Activated naive CD4-positive, alpha-beta T cell treated with anti-CD3 and anti-CD28 coated beads, Interleukin-2, amount 50 U/mL, for 72 hours (primary cell): ENCODE measurements at regions not wholly inside any gene's neighbourhood (a gene's known extent, or its start where the extent isn't known, plus 50 kb on each side); places are given as distances from the start of the nearest gene placed in this dataset.

Experiments used
- ATAC-seq, 2 donors: fragments of 150-1000 bp; cut with Tn5 transposase; 2 replicates each; pipeline ENCODE4 v1.10.0; 2021; ENCODE audit warnings: mild to moderate bottlenecking in 2 of 2, moderate library complexity in 2 of 2
- DNase-seq, 2 donors: peaks; one replicate each; pipeline ENCODE4 v3.0.0; 2021 to 2022; ENCODE audit warnings: low spot score in 2 of 2
- H3K27ac Mint-ChIP-seq, 2 donors: one replicate each; pipeline ENCODE4 v1.8.0; 2022; ENCODE audit warnings: mild to moderate bottlenecking in 2 of 2, mixed read lengths in 2 of 2
- H3K36me3 Mint-ChIP-seq, 2 donors: one replicate each; pipeline ENCODE4 v1.8.0; 2022; ENCODE audit warnings: mixed read lengths in 2 of 2
- H3K9me3 Mint-ChIP-seq, 2 donors: one replicate each; pipeline ENCODE4 v1.8.0; 2022; ENCODE audit warnings: mixed read lengths in 2 of 2

DNA sequence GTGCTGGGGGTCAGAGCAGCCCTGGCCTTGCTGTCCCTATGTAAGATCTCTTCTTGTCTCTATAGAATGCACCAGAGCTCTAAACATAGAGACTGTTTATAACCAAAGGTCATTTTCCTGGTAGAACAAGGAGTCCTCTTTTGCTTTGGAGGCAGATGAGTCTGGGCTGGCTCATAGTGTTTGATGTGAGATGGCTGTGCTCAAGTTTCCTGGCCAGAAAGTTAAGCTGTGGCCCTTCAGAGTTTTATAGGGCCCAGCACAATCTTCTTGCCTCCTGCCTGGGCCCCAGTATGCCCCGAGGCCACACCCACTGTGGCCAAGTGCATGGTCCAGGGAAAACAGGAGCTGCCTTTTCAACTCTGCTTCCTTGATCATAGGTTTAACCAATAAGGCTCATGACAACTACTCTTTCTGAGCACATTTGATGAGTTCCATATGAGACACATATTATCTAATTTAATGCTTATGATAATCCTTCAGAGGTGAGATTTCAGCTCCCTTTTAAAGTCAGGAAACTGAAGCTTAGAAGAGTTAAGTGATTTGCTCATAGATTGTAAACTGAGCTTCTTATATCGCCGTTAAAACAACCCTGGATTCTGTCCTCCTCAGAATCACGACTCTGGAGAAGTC, 66.3 kb downstream of the MYCN start:
- Mint-ChIP-seq H3K36me3 (no peaks in the 10 kb centered on the region), H3K27ac (no peak overlapping the region), H3K9me3 (no peaks in the 10 kb centered on the region)
- DNase-seq (no peak), ATAC-seq (no peak)

DNA sequence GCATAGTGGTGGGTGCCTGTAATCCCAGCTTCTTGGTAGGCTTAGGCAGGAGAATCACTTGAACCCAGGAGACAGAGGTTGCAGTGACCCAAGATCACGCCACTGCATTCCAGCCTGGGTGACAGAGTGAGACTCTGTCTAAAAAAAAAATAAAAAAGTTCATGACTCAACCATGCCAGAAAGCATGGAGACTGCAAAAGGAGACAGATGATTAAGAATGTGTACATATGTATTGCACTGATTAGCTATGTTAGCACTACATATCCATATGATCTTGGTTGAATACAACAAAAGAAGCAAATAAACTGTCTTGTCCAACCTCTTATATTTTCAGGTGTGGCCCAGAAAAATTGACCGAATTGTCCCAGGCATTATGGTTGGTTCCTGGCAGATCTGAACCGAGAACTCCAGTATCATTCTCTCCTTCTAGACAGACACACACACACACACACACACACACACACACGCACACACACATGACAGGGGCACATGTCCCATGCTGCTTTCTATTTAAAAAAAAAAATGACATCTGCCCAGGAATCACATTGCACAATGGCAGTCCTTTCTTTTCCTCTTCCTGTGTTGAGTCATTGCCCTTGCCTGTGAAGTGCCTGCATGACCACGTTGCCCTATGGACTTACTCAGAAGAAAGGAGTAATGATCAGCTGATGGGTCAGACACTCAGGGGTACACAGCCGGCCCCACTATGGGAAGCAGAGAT, 65.6 kb downstream of the MYCN start:
- peak in 1 of 2 donors; percentile 74 for ATAC-seq
- DNase-seq: no peak
- H3K27ac Mint-ChIP-seq: no peak overlapping the region
- no peaks in the 10 kb centered on the region for H3K36me3 Mint-ChIP-seq
- H3K9me3 Mint-ChIP-seq: no peaks in the 10 kb centered on the region

DNA sequence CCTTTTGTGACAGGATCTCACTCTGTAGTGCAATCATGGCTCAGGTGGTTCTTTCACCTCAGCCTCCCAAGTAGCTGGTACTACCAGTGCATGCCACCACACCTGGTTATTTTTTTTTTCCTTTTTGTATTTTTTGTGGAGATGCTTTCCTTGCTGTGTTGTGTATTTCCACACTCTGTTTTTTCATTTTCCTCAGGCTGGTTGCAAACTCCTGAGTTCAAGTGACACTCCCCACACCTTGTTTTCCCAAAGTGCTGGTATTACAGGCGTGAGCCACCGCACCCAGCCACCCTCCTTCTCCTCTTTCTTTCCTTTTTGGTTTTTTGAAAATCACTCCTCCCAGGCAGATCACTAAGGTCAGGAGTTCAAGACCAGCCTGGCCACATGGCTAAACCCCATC, 65.0 kb downstream of the MYCN start:
- H3K9me3 Mint-ChIP-seq: no peaks in the 10 kb centered on the region
- ATAC-seq (no peak), DNase-seq (no peak)
- H3K36me3 Mint-ChIP-seq: no peaks in the 10 kb centered on the region
- H3K27ac Mint-ChIP-seq: no peak overlapping the region

- Mint-ChIP-seq H3K9me3 (no peaks in the 10 kb centered on the region), H3K36me3 (no peaks in the 10 kb centered on the region), H3K27ac (no peak overlapping the region)
- ATAC-seq (no peak), DNase-seq (no peak)
Measured at GRCh38 chr2:16003809-16004208, 63.5 kb downstream of the MYCN start.

DNA sequence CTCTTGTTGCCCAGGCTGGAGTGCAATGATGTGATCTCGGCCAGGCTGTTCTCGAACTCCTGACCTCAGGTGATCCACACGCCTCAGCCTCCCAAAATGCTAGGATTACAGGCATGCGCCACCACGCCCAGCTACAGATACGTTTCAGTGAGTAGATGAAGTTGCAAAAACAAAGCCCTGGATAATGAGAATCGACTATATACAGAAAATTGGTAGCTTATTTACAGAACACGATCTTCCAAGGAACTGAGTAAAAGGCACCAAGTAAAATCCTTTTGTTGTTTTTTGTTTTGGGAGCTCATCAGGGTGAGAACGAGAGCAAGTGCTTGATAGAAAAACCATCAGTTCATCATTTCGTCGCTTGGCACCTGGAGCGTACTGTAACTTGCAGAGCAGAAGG, 62.8 kb downstream of the MYCN start:
- ATAC-seq (no peak), DNase-seq (no peak)
- H3K27ac Mint-ChIP-seq: no peak overlapping the region
- H3K9me3 Mint-ChIP-seq: no peaks in the 10 kb centered on the region
- no peaks in the 10 kb centered on the region for H3K36me3 Mint-ChIP-seq

DNA sequence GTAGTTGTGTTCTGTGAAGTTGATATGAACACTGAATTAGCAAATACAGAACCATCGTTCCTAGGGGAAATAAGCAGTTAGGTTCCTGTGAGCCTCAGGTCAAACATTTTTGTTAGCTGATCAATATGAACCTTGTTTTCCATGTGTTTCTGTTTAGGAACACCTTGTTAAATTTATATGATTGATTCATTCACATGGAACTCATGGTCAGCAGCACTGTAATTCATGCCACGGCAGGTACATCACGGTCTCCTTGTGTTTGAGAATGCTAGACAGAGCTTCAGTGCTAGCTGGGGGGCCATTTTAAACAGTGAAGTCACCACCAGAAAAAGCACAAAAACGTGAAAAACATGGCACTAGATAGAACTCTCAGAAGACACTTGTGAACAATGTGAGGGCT, 62.2 kb downstream of the MYCN start:
- Mint-ChIP-seq H3K9me3 (no peaks in the 10 kb centered on the region), H3K27ac (no peak overlapping the region), H3K36me3 (no peaks in the 10 kb centered on the region)
- ATAC-seq (no peak), DNase-seq (no peak)

- H3K27ac Mint-ChIP-seq: no peak overlapping the region
- no peak for ATAC-seq
Measured at GRCh38 chr2:16002144-16002543, 61.8 kb downstream of the MYCN start.

DNA sequence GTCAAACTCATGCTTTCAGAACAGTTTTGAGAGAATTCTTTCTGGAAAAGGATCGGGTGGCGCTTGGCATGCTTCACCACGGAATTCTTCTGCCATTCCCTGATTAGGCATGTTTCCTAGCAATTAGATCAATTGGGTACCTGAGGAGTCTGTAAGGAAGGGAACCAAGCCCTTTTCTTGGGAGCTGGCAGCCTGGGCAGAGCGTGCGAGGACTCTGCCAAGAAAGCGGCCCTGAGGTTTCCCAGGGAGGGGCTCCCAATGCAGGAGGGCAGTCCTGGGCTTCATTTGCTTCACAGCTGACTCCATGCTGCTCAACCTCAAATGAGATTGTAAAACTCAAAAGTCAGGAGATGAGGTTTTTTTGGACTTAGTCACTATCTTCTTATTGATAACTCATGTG, 60.3 kb downstream of the MYCN start:
- DNase-seq (no peak), ATAC-seq (no peak)
- no peaks in the 10 kb centered on the region for H3K9me3 Mint-ChIP-seq
- H3K36me3 Mint-ChIP-seq: no peaks in the 10 kb centered on the region
- H3K27ac Mint-ChIP-seq: no peak overlapping the region

More at GRCh38 chr2:16002144-16002543, 61.8 kb downstream of the MYCN start:
- DNase-seq: no peak
- no peaks in the 10 kb centered on the region for H3K9me3 Mint-ChIP-seq
- no peaks in the 10 kb centered on the region for H3K36me3 Mint-ChIP-seq

GRCh38 chr2:15999596-16000469, 59.5 kb downstream of the MYCN start:
- H3K27ac Mint-ChIP-seq: no peak overlapping the region
- no peak for DNase-seq
- H3K9me3 Mint-ChIP-seq: no peaks in the 10 kb centered on the region
- no peaks in the 10 kb centered on the region for H3K36me3 Mint-ChIP-seq
- no peak for ATAC-seq

DNA sequence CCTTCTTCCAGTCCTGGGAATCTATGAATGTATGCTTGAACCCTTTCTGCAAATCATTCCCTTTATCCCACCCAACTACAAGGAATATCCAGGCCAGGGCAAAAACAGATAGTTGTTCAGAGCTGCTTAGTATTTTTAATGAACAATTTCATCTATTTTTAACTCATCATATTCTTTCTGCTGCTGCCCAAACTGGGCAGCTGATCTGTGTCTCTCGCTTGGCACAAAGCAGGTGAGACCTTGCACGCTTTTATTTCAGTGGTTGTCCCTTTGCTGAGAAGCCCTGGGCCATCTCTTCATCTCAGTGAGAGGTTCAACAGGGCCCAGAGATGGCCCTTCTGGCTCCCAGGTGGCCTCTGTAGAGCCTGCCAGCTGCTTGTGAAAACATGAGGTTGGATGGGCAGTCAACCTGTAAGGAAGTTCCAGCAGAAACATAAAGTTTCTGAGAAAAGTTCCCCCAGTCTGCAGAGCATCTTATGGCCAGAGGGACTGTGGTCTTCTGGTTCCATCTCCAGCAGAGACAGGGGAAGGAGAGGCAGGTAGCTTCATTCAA, 57.5 kb downstream of the MYCN start:
- DNase-seq: no peak
- no peak overlapping the region for H3K27ac Mint-ChIP-seq
- no peaks in the 10 kb centered on the region for H3K36me3 Mint-ChIP-seq
- ATAC-seq: no peak
- H3K9me3 Mint-ChIP-seq: no peaks in the 10 kb centered on the region

- ATAC-seq (no peak), DNase-seq (no peak)
- Mint-ChIP-seq H3K27ac (no peak overlapping the region), H3K9me3 (no peaks in the 10 kb centered on the region), H3K36me3 (no peaks in the 10 kb centered on the region)
Measured at GRCh38 chr2:15996536-15997423, 56.4 kb downstream of the MYCN start.
